HG03460 (cell line): ENCODE measurements at regions not wholly inside any gene's neighbourhood (a gene's known extent, or its start where the extent isn't known, plus 50 kb on each side); places are given as distances from the start of the nearest gene placed in this dataset.

Experiments
- ATAC-seq: cut with Tn5 transposase; IDR thresholded peaks from one replicate; pipeline ENCODE4 v1.9.1; 2021; ENCODE audit not compliant: unreplicated experiment

DNA sequence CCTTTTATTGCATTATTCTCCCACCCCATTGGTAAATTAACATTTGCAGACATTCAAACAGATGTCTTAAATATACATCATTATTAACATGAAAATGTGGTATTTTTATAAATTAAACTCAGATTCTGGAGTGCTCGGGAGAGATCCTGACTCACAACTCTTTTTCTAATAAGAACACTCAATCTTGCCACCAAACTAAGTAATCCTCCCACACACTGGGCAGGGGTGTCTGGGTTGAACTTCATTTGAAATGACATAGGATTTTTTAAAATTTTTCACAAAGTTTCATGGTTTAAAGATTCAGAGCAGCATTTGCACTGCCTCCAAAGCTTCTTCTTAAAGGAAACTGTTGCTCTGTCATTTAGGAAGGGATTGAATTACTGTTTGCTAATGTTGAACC, 754.3 kb downstream of the MECOM start:
- ATAC-seq: no peak

DNA sequence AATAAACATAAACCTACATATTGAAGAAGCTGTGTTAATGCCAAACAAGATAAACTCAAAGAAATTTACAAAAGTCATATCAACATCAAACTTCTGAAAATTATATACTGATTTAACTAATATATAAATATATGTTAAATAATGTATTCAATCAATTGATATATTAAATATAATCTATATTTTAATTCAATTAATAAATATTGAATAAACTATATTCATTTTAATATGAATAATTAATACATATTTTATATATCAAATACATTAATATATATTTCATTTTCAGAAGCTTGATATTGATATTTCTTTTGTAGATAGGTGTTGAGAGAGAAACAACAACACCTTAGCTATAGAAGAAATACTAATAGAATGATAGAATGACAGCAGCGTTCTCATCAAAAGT, 768.1 kb downstream of the MECOM start:
- ATAC-seq: no peak

DNA sequence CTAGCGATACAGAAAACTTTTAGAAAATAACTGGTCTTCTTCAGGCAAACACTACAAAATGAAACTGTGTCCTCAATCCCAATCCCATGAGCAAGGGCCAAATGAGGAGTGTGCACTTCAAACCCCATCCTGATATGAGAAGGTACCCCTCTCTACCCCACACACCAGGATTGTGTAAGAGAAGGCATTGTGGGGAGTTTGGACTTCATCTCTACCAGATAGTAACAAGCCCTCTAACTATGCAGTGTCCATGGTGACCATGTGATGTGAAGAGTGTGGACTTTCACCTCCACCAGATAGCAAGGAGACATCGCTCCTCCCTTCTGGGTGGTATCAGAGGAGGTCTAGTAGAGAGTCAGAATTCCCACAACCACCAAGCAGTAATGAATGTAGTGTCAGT, 769.3 kb downstream of the MECOM start:
- no peak for ATAC-seq

DNA sequence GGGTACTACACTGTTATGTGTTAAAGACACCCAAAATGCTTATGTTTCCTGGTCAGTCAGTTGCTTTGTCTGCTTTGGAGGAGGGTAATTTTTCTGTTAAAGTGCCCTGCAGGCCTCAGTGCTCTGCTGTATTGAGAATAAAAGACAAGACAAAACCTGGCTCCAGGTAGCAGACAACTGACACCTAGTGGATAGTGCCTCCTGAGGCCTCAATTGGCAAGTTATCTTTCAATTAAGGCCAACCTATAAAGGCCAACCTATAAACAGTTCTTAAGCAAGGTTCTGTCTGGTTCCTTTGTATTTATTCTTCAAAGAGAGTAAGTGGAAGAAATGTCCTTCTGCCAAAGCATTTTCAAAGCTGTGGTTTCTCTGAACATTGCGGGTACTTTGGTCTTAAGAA, 773.8 kb downstream of the MECOM start:
- ATAC-seq: no peak

DNA sequence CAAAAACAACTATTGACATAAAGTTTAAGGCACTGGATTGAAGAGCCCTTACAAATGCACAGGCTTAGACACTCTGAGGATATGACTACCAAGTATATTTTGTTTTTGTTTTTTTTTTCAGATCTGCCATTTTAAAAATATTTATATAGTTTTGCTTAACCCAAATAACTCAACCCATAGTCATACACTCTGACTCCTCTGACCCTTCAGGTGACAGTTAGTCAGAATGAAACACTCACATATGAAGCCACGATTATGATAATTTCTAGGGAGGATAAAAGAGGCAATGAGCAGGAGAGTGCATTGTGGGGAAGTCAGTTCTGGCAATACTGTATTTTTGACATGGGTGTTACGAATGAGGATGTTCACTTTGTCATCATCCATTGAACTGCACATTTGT, 774.7 kb downstream of the MECOM start:
- ATAC-seq: no peak

DNA sequence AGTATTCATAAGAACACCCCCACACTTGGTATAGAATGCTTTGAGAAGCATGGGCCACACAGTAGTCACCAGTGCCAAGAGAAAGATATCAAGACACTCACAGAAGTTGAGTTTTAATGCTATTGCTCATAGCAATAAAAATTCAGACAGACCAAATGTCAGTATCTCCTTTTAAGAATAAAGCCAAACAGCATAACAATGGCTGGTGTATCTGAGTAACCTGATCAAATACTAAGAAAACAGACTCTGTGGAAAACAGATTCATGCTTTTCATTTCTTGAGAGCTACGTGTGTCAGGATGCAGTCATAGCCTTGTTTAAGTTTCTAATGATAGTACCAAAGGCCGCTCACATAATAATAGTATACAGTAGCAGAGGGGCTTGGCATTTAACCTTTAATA, 778.5 kb downstream of the MECOM start:
- ATAC-seq: no peak

DNA sequence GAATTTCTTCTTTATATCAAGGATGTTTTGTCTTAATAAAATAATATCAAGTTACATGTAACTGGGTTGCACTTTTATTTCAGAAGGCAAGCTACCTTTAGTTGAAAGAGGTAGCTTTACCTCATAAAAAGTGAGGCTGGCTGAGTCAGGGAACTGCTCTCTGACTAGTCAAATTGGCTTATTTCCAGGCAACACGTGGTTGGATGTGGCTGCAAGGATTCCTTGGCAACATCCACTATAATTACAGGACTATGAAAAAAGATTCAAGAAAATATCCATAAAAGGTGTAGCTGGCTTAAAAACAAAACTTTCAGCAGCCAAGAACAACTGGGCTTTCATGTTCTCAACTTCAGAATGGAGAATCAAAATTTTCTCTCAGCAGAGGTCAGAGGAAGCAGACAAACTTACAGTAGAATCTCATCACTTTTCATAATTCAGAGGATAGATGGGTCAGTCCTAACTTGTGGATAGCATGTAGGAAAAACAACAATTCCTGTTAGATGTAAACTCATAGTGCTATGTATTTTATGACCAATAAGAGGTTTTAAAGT, 779.1 kb downstream of the MECOM start:
- no peak for ATAC-seq

DNA sequence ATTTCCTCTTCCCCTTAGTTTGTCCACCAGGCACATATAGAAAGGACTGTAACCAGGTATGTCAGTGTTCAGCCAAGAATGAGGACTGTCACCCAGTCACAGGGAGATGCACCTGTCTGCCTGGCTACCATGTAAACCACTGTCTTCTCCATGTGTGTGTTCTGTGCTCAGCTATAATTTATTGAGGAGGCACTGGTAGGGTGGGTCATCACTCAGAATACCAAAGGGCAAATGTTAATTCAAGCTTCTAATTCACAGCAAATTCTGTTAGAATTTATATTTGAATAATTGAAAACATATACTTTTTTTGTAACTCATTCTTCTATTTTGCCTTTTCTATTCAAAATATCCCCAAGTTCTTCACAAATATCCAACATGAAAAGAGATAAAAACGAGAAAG, 780.4 kb downstream of the MECOM start:
- ATAC-seq: no peak

DNA sequence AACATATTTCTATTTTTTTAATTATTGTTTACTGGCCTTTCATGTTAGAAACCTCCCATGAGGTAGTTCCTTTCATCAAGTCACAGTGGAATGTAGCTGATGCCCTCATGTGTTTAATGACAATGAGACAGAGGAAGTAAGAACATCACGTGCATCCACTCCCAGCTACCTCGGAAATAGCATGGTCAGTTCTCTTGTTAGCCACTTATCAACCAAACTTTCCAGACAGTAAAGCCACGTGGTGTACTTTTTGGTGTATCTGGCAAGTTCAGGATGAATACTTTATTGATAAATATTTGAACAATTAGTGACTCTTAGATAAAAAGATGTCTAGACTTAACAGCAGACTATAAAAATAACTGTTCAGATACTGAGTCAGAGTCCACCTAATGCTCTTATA, 781.7 kb downstream of the MECOM start:
- ATAC-seq: no peak

DNA sequence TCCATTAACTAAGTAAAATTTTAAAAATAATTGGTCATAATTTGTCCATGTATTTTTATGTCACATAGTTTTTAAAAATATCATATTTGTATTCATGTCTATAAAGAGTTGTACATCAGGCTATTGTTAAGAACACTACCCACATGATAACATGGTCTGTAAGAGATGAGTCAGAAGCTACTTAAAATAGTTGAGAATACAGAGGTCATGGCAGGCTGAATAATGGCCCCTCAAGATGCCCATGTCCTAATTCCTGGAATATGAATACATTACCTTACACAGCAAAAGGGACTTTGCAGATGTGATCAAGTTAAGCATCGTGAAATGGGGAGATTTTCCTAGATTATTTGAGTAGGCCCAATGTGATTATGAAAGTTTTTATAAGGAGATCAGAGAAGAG, 782.9 kb upstream of the GOLIM4 start:
- ATAC-seq: no peak

DNA sequence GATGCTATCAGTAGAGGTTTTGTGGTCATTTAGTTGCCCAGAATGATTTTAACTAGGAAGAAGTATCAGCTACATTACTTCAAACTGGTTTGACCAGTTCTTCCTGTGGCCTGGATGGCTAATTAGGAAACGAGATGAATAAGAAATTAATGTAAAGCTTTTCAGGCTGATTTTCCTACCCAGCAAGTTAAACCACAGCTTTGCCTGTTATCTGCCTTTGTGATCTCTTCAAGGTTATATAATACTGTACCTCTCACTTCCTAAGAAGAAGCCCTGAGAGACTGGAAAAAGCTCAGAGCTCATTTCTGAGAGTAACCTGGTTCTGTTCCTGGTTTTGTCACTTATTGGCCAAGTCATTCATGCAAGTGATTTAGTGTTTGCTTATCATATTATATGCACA, 782.2 kb upstream of the GOLIM4 start:
- ATAC-seq: no peak

DNA sequence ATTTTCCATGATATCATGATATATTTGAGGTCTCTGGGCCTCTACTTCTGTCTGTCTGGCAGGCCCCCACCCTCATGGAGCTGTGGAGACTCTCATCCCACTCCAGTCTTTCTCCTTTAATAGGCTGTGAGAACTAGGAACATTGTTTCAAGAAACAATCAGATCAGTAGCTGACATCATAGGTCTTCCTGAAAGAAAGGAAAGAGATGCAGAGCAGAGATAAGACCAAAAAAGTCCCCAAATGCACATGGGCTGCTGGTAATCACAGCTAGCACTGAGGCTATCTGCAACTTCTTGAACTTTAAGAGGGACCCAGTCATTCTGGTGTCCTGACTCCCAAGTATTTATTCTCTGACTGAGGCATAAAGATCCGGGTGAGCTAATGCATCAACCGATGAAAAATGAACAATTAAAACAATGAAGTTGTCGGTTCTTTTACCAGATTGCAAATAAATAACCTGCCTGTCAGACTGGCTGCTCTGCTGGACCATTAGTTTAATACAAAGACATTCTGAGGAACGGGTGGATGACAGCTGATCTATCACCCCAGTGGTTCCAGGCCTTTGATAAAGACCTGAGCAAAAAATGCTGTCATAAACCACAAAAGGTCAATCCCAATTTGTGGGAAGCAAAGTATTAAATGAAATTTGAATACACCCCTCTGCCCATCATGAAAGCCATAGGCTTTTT, 780.8 kb upstream of the GOLIM4 start:
- no peak for ATAC-seq

DNA sequence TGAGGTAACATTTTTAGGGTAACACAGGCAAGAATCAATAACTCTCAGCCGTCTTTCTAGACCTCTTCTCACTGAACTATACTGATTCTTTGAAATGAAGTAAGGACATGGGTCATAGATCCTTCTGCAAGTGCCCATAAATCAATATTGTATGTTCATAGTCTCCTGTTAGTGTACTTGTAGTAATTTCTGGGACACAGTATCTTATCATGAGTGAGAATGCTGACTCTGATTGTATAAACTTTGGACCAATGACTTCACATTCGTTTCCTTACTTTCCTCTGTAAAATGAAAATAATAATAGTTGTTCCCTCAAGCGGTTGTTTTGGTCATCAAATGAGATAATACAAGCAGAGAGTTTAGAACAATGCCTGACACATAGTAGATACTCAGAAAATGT, 777.1 kb upstream of the GOLIM4 start:
- no peak for ATAC-seq

DNA sequence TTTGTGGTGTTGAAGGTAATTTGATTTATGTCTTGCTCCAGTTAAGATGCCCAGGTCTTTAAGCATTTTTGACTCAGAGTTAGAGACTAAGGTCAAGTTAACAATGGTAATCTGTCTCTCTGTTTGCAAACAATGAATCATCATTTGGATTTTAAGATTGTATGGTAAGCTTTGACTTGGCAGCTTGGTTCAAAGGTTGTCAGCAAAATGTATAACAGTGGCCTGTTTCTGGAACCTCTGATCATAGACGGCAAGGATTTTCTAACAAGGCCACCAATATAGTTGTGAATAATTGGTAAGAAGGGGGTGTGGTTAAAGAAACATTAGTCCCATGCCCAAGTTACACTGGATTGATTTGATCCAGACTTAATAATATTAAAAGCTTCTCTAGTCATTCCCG, 775.2 kb upstream of the GOLIM4 start:
- ATAC-seq: no peak

DNA sequence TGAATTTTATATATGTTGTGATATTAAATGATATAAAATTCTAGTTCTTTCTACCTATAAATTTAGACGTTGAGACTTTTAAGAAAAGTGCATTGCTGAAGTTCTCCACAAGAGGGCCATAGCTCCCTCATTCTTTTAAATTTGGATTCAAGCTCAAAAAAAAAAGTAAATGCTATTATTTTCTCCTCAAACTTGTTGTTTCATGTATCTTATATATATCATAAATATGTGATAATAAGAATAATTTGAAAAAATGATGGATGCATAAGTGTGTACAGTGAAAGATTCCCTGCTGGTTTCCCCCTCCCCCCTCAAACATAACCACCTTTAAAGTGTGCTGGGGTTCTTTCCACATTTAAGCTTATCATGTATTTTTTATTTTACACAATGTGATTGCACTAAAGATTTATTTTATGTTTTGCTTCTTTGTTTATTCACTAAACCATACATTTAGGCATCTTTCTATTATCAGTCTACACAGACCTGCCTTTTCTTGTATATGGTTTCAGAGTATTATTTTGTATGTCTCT, 769.4 kb upstream of the GOLIM4 start:
- no peak for ATAC-seq

DNA sequence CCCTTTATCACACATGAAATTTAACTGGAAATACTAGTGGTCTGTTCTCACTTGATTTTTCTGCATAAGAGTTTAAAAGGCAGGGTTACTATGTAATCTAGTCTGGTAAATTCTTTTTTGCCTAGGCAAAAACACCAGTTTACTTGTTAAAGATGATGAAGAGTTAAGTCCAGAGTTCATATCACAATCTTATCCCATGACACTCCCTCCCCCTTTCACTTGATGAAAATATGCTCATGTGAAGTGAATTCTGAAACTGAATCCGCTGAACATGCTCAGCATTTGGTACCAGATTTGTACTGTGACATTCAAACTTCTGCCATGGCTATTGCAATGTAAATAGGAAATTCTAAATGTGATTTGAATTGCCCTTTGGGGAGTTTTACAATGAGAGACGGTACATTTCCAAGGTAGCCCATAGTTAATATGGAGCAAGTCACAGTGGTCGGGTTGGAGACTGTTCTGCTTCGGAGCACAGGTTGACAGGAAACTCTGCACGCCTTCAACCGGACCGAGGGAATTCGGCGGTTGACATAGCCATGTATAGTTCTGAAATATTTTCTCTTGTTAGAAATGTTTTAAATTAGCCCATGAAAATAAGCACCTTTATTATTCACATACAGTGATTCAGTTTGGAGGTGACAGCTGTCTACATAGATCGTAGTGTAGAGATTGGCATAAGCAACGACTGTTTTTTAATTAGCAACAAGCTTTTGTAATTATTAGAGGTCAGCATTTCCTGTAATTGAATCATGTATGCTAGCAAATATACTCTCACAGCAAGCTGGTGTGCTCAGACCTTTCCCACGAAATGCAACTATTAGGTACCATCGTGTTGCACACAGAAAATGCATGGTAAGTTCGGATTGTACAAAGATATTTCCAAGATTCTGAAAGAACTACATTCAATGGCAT, 768.6 kb upstream of the GOLIM4 start:
- no peak for ATAC-seq

DNA sequence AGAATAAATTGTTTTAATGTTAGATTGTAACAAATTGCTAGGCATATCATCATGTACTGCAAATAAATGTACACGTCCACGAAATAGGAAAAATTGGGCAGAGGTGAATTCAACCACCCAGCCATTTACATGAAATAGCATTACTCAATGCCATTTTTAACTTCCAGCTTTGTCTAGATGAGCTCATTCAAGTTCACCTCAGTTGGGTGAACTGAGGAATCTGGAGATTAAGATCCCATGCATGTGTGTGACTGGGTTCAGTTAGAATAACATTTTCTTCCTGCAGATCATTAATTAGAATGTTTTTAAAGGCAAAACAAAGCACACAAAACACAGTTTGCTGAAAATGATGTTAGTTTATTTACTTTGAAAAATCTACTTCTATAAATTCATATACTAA, 767.8 kb upstream of the GOLIM4 start:
- ATAC-seq: no peak

DNA sequence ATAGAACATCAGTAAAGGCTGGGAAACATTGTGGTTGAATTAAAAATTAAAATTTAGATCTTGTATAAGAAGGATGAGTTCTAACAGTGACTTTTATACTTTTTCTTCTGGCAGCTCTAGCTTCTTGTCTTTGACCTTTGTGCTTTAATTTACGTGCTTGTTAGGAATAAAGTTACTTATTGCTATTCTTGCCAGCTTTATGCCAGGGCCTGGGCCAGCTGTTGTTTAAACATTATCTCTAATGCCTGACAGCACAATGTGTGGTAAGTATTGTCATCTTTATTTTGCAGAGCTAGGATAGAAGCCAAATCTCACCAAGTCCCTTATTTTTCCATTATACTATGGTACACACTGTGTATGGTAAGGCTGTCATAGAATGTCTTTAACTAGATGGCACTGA, 766.7 kb upstream of the GOLIM4 start:
- no peak for ATAC-seq

DNA sequence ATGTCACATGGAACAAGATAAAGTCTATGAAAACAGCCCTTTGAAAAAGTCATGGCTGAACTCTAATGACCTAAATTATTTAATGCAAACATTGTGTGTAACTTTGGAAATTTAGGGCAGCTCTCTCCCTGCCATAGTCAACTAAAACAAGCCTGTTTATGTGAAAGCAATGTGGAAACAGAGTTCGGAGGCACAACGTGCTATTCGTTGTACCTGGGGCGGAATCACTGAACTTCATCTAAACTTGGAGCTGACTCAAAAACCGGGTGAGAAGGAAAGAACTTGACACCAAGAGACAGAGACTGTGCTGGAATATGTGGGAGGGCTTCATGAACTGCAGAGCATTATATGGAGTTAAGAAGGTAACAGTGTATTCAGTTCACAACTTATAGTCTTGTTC, 764.9 kb upstream of the GOLIM4 start:
- no peak for ATAC-seq

DNA sequence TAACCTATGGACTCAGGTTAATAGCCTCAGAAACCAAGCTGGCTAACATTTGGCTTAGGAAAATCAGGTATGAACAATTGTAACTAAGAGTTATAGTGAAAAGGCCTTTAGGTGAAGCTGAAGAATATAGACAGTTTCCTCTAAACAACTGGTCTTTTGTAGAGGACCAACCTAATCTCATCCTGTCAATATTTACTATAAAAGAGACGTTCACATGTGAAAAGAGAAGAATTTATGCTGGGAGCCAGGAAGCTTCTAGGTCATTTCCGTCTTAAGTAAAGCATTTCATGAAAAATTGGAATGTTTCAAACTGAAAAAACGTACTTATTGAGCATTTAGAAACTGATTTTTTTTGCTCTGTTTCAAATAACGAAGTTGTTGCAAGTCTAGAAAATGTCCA, 764.3 kb upstream of the GOLIM4 start:
- no peak for ATAC-seq

DNA sequence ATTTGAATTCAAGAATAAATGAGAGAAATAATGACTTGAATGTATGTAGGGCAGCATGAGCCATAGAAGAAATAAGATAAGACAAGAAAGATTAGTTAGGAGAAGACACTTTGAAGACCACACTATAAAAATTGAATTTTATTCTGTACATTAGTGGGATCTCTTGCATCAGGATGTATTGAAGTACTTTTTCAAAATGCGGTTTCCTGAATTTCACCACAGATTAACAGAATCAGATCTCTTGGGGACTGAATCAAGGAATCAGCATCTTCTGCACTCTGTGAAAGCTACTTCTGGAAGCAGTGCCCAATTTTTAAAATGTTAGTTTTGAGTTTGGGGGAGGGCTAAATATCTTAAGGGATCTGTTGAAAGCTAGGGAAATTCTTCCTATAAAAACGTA, 763.9 kb upstream of the GOLIM4 start:
- ATAC-seq: no peak

DNA sequence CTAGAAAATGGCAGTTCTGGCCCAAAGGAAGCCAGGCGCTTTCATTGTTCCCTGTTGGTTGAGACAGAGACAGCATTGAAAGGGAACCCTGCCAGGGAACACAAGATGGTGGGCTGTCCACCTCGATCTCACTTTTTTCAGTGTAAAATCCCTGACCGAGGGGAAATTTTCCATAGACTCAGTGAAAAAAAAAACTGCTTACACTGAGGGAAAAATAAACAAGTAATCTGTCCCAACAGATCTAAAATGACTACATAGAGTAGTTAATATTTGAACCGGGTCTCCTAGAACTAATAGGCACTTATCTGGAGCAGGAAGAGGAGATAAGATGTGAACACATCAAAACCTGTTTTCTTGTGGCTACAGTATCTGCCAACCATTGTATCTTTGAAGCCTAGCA, 763.4 kb upstream of the GOLIM4 start:
- ATAC-seq: no peak
